Neural progenitor cell (in vitro differentiated cells): ENCODE measurements at regions not wholly inside any gene's neighbourhood (a gene's known extent, or its start where the extent isn't known, plus 50 kb on each side); places are given as distances from the start of the nearest gene placed in this dataset.

Experiments used
- CTCF ChIP-seq: fragments of 200-600 bp; sonication (generic); IDR thresholded peaks from 2 replicates; pipeline ENCODE4 v1.5.1; 2017; ENCODE audit warnings: antibody characterized with exemption, mild to moderate bottlenecking
- EZH2phosphoT487 ChIP-seq: fragments of 200-600 bp; sonication (generic); IDR thresholded peaks from 2 replicates; pipeline ENCODE4 v1.6.1; 2017; ENCODE audit warnings: antibody characterized with exemption

GRCh38 chr2:208620487-208620978 is 213.9 kb downstream of the PTH2R start:
- no peak for TF ChIP-seq CTCF
- no peak for TF ChIP-seq EZH2phosphoT487
